IPS-20b (cell line): ENCODE measurements at regions not wholly inside any gene's neighbourhood (a gene's known extent, or its start where the extent isn't known, plus 50 kb on each side); places are given as distances from the start of the nearest gene placed in this dataset.

Source experiments
- H3K27ac ChIP-seq: one replicate; pipeline ENCODE4 v1.5.1; 2013; ENCODE audit warnings: low read length
- H3K27me3 ChIP-seq: 2 replicates; pipeline ENCODE4 v1.6.1; 2013; ENCODE audit warnings: mild to moderate bottlenecking, low read length, inconsistent platforms; ENCODE audit not compliant: insufficient read depth
- H3K36me3 ChIP-seq: 2 replicates; pipeline ENCODE4 v1.6.1; 2013; ENCODE audit warnings: low read depth, mild to moderate bottlenecking, inconsistent platforms, low read length, moderate library complexity; ENCODE audit not compliant: insufficient read depth
- H3K4me1 ChIP-seq: 2 replicates; pipeline ENCODE4 v1.6.1; 2013; ENCODE audit warnings: mild to moderate bottlenecking, control low read depth, inconsistent platforms, low read length, moderate library complexity; ENCODE audit not compliant: insufficient read depth
- H3K4me3 ChIP-seq: 2 replicates; pipeline ENCODE4 v1.5.1; 2013; ENCODE audit warnings: mild to moderate bottlenecking, low read length, inconsistent platforms
- H3K9ac ChIP-seq: 2 replicates; pipeline ENCODE4 v1.6.1; 2013; ENCODE audit warnings: low read depth, mild to moderate bottlenecking, inconsistent platforms, low read length, moderate library complexity
- H3K9me3 ChIP-seq: 2 replicates; pipeline ENCODE4 v1.6.1; 2013; ENCODE audit warnings: mild to moderate bottlenecking, low read depth, low read length, inconsistent platforms; ENCODE audit not compliant: insufficient read depth

GRCh38 chr9:120210274-120210673, 369.7 kb downstream of the CDK5RAP2 start:
- no peaks in the 10 kb centered on the region for H3K9me3 ChIP-seq
- no peaks in the 10 kb centered on the region for H3K4me1 ChIP-seq
- H3K4me3 ChIP-seq, result no peak overlapping the region
- no peak overlapping the region for H3K9ac ChIP-seq
- no peaks in the 10 kb centered on the region for H3K36me3 ChIP-seq
- no peak overlapping the region for H3K27ac ChIP-seq
- no peaks in the 10 kb centered on the region for H3K27me3 ChIP-seq

- Histone ChIP-seq H3K4me3 (no peak overlapping the region), H3K9ac (no peak overlapping the region), H3K27me3 (no peaks in the 10 kb centered on the region), H3K4me1 (no peaks in the 10 kb centered on the region), H3K27ac (no peak overlapping the region), H3K9me3 (no peaks in the 10 kb centered on the region), H3K36me3 (no peaks in the 10 kb centered on the region)
Measured at GRCh38 chr9:120202856-120203654, 376.9 kb downstream of the CDK5RAP2 start.

GRCh38 chr9:120198027-120198426, 381.9 kb downstream of the CDK5RAP2 start:
- Histone ChIP-seq H3K36me3 (no peaks in the 10 kb centered on the region), H3K27ac (no peak overlapping the region), H3K9me3 (no peaks in the 10 kb centered on the region), H3K27me3 (no peaks in the 10 kb centered on the region), H3K4me3 (no peak overlapping the region), H3K4me1 (no peaks in the 10 kb centered on the region), H3K9ac (no peak overlapping the region)

- H3K9me3 ChIP-seq, result no peaks in the 10 kb centered on the region
- H3K36me3 ChIP-seq, result no peaks in the 10 kb centered on the region
- no peak overlapping the region for H3K9ac ChIP-seq
- H3K27me3 ChIP-seq, result no peaks in the 10 kb centered on the region
- no peaks in the 10 kb centered on the region for H3K4me1 ChIP-seq
- H3K27ac ChIP-seq, result no peak overlapping the region
- H3K4me3 ChIP-seq, result no peak overlapping the region
Measured at GRCh38 chr9:120197605-120198004, 382.4 kb downstream of the CDK5RAP2 start.

- Histone ChIP-seq H3K27ac (no peak overlapping the region), H3K4me3 (no peak overlapping the region), H3K36me3 (no peaks in the 10 kb centered on the region), H3K9me3 (no peaks in the 10 kb centered on the region), H3K27me3 (no peaks in the 10 kb centered on the region; the same call in 1 of the 2 replicates), H3K9ac (no peak overlapping the region), H3K4me1 (no peaks in the 10 kb centered on the region)
Measured at GRCh38 chr9:120191141-120191540, 388.8 kb downstream of the CDK5RAP2 start.

GRCh38 chr9:120187758-120188157, 392.2 kb downstream of the CDK5RAP2 start:
- Histone ChIP-seq H3K4me1 (no peaks in the 10 kb centered on the region; the same call in 1 of the 2 replicates), H3K36me3 (no peaks in the 10 kb centered on the region), H3K27ac (no peak overlapping the region), H3K9me3 (no peaks in the 10 kb centered on the region), H3K27me3 (no peaks in the 10 kb centered on the region; the same call in 1 of the 2 replicates), H3K4me3 (no peak overlapping the region), H3K9ac (no peak overlapping the region)

- H3K4me3 ChIP-seq, result no peak overlapping the region
- H3K36me3 ChIP-seq, result no peaks in the 10 kb centered on the region
- no peaks in the 10 kb centered on the region for H3K9me3 ChIP-seq
- H3K27ac ChIP-seq, result no peak overlapping the region
- H3K9ac ChIP-seq, result no peak overlapping the region
- H3K4me1 ChIP-seq, result no peaks in the 10 kb centered on the region; the same call in 1 of the 2 replicates
- H3K27me3 ChIP-seq, result no peaks in the 10 kb centered on the region; the same call in 1 of the 2 replicates
Measured at GRCh38 chr9:120186276-120186675, 393.7 kb downstream of the CDK5RAP2 start.

- Histone ChIP-seq H3K4me1 (no peaks in the 10 kb centered on the region; the same call in 1 of the 2 replicates), H3K27me3 (no peaks in the 10 kb centered on the region; the same call in 1 of the 2 replicates), H3K9ac (no peak overlapping the region), H3K36me3 (no peaks in the 10 kb centered on the region), H3K27ac (no peak overlapping the region), H3K4me3 (no peak overlapping the region), H3K9me3 (no peaks in the 10 kb centered on the region)
Measured at GRCh38 chr9:120184266-120184665, 395.7 kb downstream of the CDK5RAP2 start.

GRCh38 chr9:120183615-120184014, 396.4 kb downstream of the CDK5RAP2 start:
- no peaks in the 10 kb centered on the region; the same call in 1 of the 2 replicates for H3K27me3 ChIP-seq
- no peaks in the 10 kb centered on the region; the same call in 1 of the 2 replicates for H3K4me1 ChIP-seq
- H3K4me3 ChIP-seq, result no peak overlapping the region

GRCh38 chr9:120182011-120182410, 398.0 kb downstream of the CDK5RAP2 start:
- Histone ChIP-seq H3K27ac (no peak overlapping the region), H3K9ac (no peak overlapping the region), H3K9me3 (no peaks in the 10 kb centered on the region), H3K36me3 (no peaks in the 10 kb centered on the region), H3K4me1 (no peaks in the 10 kb centered on the region; the same call in 1 of the 2 replicates), H3K4me3 (no peak overlapping the region), H3K27me3 (no peaks in the 10 kb centered on the region)

More at GRCh38 chr9:120183615-120184014, 396.4 kb downstream of the CDK5RAP2 start:
- Histone ChIP-seq H3K9ac (no peak overlapping the region), H3K36me3 (no peaks in the 10 kb centered on the region), H3K9me3 (no peaks in the 10 kb centered on the region), H3K27ac (no peak overlapping the region)

- Histone ChIP-seq H3K9me3 (no peaks in the 10 kb centered on the region), H3K4me3 (no peak overlapping the region), H3K36me3 (no peaks in the 10 kb centered on the region), H3K27ac (no peak overlapping the region), H3K27me3 (no peaks in the 10 kb centered on the region), H3K4me1 (no peaks in the 10 kb centered on the region), H3K9ac (no peak overlapping the region)
Measured at GRCh38 chr9:120177121-120177520, 402.8 kb downstream of the CDK5RAP2 start.

- H3K4me3 ChIP-seq, result no peak overlapping the region
- H3K27me3 ChIP-seq, result no peaks in the 10 kb centered on the region
- no peaks in the 10 kb centered on the region for H3K9me3 ChIP-seq
- no peak overlapping the region for H3K9ac ChIP-seq
- no peaks in the 10 kb centered on the region for H3K36me3 ChIP-seq
- no peak overlapping the region for H3K27ac ChIP-seq
- H3K4me1 ChIP-seq, result no peaks in the 10 kb centered on the region
Measured at GRCh38 chr9:120175031-120175430, 404.9 kb downstream of the CDK5RAP2 start.
